ENCODE measurements at regions not wholly inside any gene's neighbourhood (a gene's known extent, or its start where the extent isn't known, plus 50 kb on each side); places are given as distances from the start of the nearest gene placed in this dataset.

DNA sequence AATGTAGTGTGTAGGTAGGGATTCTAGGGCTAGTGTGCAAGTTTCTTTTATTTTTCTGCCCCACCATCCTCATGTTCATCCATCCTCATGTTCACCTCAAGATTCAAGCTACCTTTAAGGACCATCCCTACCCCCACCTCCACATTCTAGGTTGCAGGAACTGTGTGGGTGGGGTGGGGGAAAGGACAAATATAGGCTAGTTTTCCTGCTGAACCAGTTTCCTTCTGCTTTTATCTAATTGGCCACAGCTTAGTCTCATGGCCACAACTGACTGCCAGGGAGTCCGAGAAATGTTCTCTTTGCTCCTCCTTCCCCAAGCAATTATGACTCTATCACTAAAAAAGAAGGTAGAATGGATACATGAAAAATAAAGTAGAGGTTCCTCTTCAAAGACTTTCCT is 179.0 kb upstream of the LARGE1 start:
- TF ChIP-seq EZH2 (IDR thresholded peaks at IDR 0.05) = no peak
- no peak for TF ChIP-seq FOXP2 (optimal IDR thresholded peaks at IDR 0.05; ENCODE audit: control extremely low read depth, extremely low read length, insufficient read depth)
- TF ChIP-seq POLR2AphosphoS5 (IDR thresholded peaks at IDR 0.05; ENCODE audit: borderline replicate concordance, low read depth, low read length) = no peak

Data from SK-N-MC (cell line).